Heart left ventricle (tissue), 13 donors: ENCODE measurements at regions not wholly inside any gene's neighbourhood (a gene's known extent, or its start where the extent isn't known, plus 50 kb on each side); places are given as distances from the start of the nearest gene placed in this dataset.

Source experiments
- POLR2A ChIP-seq, 2 donors: fragments of 450-650 bp; IDR thresholded peaks; one replicate each; pipeline ENCODE4 v1.6.1; 2017; ENCODE audit warnings: antibody characterized with exemption in 2 of 2, mild to moderate bottlenecking in 2 of 2, moderate library complexity in 2 of 2
- TF ChIP-seq, protein P1 (sequence below), 12 donors: fragments of 200-600 bp; sonication (generic) in 4 of 12; IDR thresholded peaks; one replicate each; pipeline versions ENCODE4 v1.5.0 to v1.8.0; 2018 to 2022; ENCODE audit warnings: antibody characterized with exemption in 12 of 12, mild to moderate bottlenecking in 5 of 12
- donor health status: ischemic (EF 13 %, LVEDD 7.1; RV severe dilation, severe dysfunction).
- donor health status: DM: no; HTN: yes; CAD: no.
- donor health status: DM: no; HTN: no; CAD: no.
- donor health status: ischemic (EF 25% LVEDD 6.9; RV normal size, moderate dysfunction).
- donor health status: ischemic (EF 25% LVEDD 5.7; RV mildly dilated, moderate dysfunction).
- donor health status: ischemic (EF 35%, LVEDD 5.7; RV mildly dilated, moderate dysfunction).
- donor health status: nonischemic (EF 11% LVEDD 7.7; RV severe dilation, severe dysfunction).
- donor health status: DM: yes; HTN: yes; CAD: no.
- donor health status: PGD.
- donor health status: ischemic (EF 29% LVEDD 5.4; RV normal size, mild dysfunction).
- donor health status: nonischemic (EF 23%, LVEDD 6.1; RV moderate dilation, normal function).

DNA sequence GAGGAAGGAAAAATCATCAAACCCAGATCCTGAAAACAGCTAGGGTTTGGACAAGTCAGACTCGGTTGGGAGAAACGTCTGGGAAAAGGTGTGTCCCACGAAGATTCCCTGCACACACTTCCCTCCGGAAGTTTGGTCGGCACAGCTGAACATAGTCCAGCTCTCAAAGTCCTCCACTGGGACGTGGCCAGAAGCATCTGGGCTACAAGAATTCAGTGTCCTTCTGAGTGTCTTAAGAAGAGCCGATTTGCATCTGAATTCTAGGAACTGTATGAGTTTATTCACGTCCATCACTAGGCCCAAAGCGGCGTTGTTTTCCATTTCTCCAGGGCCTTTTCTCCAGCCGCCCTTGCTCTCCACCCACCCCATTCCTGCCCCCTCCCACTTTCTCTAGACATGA lies 109.1 kb downstream of the C17orf67 start:
- TF ChIP-seq, protein P1, sequence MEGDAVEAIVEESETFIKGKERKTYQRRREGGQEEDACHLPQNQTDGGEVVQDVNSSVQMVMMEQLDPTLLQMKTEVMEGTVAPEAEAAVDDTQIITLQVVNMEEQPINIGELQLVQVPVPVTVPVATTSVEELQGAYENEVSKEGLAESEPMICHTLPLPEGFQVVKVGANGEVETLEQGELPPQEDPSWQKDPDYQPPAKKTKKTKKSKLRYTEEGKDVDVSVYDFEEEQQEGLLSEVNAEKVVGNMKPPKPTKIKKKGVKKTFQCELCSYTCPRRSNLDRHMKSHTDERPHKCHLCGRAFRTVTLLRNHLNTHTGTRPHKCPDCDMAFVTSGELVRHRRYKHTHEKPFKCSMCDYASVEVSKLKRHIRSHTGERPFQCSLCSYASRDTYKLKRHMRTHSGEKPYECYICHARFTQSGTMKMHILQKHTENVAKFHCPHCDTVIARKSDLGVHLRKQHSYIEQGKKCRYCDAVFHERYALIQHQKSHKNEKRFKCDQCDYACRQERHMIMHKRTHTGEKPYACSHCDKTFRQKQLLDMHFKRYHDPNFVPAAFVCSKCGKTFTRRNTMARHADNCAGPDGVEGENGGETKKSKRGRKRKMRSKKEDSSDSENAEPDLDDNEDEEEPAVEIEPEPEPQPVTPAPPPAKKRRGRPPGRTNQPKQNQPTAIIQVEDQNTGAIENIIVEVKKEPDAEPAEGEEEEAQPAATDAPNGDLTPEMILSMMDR (IDR thresholded peaks at IDR 0.05): no peak
- TF ChIP-seq POLR2A (IDR thresholded peaks at IDR 0.05): no peak
